ENCODE measurements at regions not wholly inside any gene's neighbourhood (a gene's known extent, or its start where the extent isn't known, plus 50 kb on each side); places are given as distances from the start of the nearest gene placed in this dataset.

DNA sequence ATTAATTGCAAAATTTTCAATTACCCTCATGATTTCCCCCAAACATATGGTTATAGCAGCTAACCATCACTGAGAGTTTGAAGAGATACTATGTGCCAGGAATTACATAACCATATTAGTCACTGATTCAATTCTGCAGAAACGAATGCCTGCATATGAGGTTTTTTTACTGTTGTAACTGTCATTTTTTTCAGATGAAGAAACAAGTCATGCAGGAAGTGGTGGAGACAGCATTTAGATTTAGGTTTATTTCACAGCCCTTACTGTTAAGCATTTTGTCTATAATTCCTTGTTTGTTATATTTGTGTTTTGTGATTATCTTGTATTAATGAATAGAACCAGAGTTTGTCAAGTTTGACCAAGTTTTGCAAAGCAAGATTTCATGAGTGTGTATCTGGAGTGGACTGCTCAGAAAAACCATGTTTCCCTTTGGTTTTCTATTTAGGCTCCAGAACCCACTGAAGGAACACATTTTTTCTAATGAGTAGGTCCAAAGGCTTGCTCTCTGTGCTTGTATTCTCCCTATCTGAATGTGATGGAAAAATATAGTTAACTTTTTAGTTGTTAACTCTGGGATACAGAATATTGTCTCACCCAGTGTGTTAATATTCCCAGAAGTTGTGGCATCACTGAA is 308.5 kb upstream of the ADAMTS5 start:
- peak; percentile 89 for DNase-seq

DNA sequence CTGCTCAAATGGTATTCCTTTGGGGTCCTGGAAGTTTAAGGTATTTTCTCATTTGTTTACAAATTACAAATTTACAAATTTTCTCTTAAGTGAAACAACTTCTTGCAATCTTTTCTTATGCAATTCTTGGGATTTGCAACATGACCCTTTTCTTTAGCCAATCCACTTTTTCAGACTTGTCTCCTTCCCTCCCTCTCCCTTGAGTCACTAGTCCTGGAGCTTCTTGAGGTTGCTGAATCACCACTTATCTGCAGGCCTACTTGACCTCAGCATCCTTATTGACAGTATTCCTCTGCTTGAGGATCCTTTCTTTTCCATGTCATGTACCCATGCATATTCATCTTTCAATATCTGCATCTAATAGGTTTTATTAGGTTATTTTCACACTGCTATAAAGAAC is 302.8 kb upstream of the ADAMTS5 start:
- DNase-seq = peak; percentile 90

DNA sequence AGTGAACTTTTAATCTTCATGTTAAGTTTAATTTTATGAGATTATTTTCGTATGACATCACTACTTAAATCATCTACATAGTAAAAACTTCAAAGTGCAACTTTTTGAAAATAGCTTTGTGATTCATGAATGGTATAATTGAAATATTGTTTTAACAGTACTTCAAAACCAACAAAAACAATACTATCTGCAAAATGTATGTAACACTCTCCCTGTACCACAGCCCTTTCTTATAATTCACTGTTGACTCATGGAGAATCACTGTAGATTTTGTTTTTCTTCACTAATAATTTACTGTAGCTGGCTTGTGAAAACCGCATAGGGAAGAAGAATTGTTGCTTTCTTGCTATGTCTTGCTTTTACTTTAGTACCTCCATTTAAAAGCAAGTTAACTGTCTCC is 301.4 kb upstream of the ADAMTS5 start:
- peak; percentile 77 for DNase-seq

- no peak for DNase-seq
Observed at GRCh38 chr21:27265949-27266348, 299.1 kb upstream of the ADAMTS5 start.

DNA sequence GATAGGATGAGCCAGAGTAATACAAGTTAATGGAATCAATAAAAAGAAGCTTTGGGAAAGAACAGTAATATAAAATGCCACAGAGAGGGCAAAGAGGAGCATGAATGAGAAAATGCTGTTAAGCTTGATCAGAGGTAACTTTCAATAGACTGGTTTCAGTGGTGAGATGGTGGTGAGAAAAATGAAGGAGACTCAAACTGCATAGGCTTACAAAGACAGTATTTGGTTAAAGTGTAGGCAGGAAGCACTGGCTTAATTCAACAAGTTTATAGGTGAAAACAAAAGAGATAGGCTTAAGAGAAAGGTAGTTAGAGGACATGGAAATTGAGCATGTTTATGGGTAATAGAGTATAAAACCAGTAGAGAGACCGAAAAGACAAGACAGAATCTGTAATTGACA is 298.6 kb upstream of the ADAMTS5 start:
- DNase-seq = no peak

GRCh38 chr21:27261676-27262075 is 294.8 kb upstream of the ADAMTS5 start:
- DNase-seq = peak; percentile 37

DNA sequence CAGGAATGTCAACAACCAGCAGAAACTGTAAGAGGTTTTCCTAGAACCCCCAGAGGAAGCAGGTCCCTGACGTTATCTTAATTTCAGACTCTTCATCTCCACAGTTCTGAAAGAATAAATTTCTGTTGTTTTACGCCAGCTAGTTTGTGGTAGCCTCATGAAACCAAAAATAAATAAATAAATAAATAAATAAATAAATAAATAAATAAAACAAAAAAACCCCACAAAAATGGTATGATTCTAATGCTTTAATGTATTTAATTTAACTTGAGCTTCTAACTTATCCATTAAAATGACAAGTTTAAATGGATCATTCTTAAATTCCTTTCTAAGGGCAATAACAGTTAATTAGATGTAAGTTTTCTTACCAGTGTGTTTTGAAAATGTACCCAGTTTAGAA is 293.8 kb upstream of the ADAMTS5 start:
- no peak for DNase-seq

- DNase-seq = no peak
Observed at GRCh38 chr21:27258742-27259448, 292.0 kb upstream of the ADAMTS5 start.

- peak; percentile 29 for DNase-seq
Observed at GRCh38 chr21:27257908-27258556, 291.1 kb upstream of the ADAMTS5 start.

DNA sequence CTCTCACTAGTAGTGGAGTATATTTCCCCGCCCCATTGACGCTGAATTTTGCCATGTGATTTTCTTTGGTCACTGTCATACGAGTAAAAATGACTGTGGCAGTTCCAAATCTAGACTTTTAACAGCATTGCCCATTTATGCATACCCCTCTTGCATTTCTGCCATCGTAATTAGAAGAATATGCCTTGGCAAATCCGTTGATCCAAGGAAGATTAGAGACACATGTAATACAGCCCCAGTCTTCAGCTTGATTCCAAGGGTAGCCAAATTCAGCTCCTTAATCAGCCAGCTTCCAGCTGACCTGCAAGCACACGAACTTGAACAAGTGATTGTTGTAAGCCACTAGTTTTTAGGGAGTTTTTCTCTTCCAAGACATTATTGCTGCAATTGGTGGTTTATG is 290.3 kb upstream of the ADAMTS5 start:
- DNase-seq = no peak

- no peak for DNase-seq
Observed at GRCh38 chr21:27251752-27252151, 284.9 kb upstream of the ADAMTS5 start.

- DNase-seq = peak; percentile 64
Observed at GRCh38 chr21:27250366-27250765, 283.5 kb upstream of the ADAMTS5 start.

DNA sequence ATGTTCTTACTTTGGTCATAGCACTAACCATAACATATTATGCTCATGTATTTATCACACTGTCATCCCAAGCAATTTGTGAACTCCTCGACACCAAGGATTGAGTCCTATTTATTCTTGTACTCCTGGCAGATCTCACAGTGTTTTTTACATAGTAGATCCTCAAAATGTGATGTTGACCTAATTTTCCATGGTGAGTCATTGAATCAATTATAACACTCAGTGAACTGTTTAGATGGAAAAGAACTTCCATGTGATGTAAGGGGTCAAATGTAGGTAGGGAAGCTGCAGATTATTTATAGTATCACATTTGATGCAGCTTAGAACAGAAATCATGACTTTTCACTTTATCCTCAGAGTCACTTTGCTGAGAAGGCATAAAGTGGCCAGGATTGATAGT is 281.9 kb upstream of the ADAMTS5 start:
- no peak for DNase-seq

- peak; percentile 46 for DNase-seq
Observed at GRCh38 chr21:27246741-27247140, 279.9 kb upstream of the ADAMTS5 start.

- no peak for DNase-seq
Observed at GRCh38 chr21:27244776-27245175, 277.9 kb upstream of the ADAMTS5 start.

DNA sequence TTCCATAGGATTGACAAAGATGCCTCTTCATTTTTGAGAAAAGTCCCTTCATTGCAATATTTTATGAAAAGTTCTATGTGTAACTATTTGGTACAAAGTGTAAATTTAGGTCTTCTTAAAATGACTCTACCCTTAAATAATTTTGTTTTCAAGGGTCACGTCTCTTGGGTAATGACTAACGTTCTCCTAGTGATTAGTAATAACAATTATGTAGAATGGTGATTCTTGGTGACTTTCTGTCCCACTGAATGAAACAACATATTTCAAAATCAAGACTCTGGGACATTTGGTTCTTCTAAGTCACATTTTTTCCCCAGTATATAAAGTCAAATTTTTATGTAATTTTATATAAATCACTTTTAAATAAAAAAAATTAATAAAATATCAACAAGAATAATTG is 277.5 kb upstream of the ADAMTS5 start:
- peak; percentile 54 for DNase-seq

DNA sequence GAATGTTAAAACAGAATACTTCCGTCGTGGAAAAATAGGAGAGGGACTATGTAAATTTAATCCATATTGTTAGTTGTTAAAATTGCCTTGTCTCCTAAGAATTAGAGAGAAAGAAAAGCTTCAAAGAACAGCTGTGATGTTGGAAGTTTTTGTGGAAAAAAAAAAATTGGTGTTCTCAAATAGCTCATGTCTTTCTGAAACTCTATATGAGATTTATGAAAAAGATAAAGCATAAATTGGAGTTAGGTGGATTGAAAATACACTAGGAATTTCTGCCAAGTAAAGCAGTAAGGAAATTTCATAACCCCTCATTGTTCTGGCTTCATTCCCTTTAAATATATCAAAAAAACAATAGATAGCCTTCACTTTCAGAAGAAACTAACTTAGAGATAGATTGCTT is 274.0 kb upstream of the ADAMTS5 start:
- DNase-seq = no peak

DNA sequence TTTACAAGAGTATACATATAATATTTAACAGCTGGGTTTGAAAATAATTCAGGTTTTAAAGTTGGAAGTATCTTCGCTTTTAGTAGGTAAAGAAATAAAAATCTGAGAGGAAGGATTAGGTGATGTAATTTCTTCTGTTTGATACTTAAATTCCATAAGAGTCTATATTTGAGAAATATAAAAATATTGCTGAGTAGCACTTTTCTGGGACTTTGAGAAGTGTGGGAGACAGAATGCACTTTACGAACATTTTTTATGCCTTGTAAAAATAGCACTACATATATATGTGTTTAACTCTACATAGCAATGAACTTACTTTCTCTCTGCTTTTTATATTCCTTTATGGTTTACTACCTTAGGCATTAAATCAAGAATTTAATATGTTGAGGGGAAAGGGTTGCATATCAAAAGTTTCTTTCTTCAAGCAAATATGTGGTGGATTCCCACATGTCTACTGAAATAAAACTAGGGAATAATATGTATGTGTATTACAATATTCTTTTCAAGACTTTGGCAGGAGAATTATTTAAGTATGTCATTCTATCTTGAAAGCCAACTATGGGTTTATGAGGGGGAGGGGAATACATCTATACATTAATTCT is 266.7 kb upstream of the ADAMTS5 start:
- DNase-seq = no peak

DNA sequence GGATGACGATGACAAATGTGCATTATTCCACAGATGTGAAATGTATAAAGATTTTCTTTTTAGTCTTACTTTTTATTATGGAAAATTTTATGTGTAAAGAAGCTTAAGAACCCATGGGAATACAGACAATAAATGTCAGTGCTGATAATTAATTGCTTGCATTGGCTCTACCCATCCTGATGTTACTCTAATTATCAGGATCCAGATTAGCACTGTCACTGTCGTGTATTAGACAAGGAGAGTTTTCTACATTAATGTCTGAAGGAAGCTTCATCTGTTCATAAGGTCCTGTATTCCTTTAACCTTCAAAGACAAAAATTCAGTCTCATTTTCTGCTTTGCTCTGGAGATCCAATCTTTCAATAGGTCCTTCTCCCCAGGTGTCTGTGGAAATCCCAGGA is 259.1 kb upstream of the ADAMTS5 start:
- DNase-seq = no peak

DNA sequence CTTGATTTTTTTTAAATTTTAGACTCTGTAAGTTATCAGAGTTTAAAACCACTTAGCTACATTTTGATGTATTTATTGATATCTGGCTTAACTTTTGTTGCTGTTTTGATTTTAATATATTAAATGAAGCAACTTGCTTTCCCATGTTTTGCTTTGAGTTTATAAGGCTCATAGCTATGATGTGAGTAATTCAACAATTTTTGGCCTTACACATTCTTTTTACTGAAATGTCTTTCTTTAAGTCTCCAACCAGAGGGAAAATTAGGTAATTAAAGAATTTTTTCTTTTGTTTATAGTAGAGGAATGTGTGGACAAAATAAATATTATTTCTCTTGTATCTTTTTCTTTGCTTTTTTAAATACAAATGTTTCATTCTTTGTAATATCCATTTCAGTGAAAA is 258.3 kb upstream of the ADAMTS5 start:
- peak; percentile 70 for DNase-seq

DNA sequence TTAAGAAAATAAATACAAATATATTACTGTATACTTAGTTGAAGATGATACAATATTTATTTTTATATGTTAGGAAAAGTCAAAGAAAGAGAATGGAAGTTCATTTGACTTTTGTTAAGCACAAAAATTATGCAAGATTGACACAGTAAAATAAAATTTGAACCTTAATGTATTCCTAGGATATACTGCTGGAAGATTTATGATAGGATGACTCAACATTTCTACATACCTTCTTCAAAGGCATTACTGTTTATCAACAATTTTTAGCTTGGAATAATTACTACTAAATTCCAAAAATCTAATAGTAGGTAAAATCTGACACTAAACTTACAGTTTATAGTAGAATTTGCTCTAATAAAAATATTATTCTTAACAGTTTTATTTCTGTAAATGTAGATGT is 257.3 kb upstream of the ADAMTS5 start:
- DNase-seq = no peak

GRCh38 chr21:27221077-27221476 is 254.2 kb upstream of the ADAMTS5 start:
- no peak for DNase-seq

DNA sequence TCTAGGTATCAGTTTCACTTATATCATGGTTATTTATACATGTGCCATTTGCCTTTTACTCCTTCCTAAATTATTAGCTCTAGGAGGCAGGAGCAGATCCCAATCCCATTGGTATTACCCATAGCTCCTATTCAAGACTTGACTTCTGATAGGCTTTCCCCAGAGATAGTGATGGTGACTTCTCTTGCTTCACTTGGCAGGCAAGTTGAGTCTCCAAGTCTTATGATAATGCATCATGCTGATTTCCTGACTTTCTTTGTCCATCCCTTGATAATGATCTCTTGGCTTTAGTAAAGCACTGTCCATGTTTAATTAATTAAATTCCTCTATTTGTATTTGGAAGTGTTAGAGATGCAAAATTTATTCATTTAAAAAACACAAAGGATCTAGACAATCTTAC is 253.5 kb upstream of the ADAMTS5 start:
- no peak for DNase-seq

- DNase-seq = peak; percentile 70
Observed at GRCh38 chr21:27219068-27219467, 252.2 kb upstream of the ADAMTS5 start.
